ENCODE measurements at regions not wholly inside any gene's neighbourhood (a gene's known extent, or its start where the extent isn't known, plus 50 kb on each side); places are given as distances from the start of the nearest gene placed in this dataset.
"Not testable (repeated sequence)": the region's sequence is repeated elsewhere in the genome, so short reads cannot be mapped to it uniquely, and the experiment has no call there.

DNA sequence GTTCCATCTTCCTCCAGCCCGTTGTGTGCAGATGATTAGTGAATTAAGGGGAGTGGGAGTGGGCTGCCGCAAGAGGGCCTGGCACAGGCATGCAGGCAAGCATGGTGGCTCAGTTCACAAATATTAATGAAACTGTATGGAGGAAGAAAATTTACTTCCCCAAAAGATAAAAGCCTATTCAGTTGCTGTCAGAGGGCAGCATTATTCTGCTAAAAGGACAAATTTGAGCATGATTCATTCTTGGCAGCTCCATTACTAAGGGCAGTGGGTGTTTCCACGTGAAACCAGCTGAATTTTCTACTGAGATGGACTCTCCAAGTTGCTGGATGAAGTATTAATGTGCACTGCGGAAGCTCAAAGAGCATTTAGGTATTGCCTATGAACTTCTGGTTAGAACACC is 90.9 kb upstream of the WDR11 start:
- no peak for DNase-seq

DNA sequence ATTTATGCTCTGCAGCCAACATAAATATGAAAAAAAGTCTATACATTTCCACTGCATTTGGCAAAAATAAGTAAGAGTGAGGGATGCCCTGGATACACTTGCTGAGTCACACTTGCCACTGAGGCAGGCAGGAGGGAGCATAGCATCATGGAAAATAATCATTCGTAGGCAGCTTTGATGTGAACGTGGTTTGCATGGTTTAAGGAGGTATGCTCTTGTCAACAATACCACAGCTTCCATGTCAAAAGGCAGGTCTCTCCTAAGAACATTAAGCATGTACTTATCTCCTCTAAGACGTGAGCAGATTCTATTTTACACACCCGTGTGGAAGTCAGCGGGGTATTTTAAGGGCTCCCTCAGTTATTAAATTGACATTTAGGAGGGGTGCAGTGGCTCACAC is 89.2 kb upstream of the WDR11 start:
- DNase-seq: no peak

DNA sequence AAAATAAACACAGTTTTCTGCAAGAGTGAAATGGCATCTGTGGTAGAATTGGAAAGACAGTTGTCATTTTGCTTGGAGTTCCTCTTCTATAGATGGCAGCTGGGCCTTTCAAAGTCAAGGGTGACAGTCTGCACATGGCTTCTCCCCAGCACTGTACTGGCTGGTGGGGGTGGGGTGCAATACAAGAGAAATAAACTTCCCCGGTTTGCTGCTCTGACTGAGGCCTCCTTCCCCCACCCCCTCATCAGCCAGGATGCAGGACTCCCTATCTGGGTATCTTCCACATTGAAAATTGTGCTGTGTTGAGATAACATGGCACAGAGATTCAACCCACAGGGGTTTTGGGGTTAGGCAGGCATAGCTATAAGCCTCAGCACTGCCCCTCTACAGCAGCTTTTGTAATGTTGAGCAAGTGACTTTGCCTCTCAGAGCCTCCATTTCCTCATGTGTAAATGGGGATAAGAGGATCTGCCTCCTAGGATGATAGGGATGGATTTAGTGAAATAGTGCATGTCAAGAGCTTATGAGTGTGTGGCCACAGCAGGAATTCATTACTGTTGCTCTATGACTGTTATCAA is 85.8 kb upstream of the WDR11 start:
- DNase-seq: no peak

DNA sequence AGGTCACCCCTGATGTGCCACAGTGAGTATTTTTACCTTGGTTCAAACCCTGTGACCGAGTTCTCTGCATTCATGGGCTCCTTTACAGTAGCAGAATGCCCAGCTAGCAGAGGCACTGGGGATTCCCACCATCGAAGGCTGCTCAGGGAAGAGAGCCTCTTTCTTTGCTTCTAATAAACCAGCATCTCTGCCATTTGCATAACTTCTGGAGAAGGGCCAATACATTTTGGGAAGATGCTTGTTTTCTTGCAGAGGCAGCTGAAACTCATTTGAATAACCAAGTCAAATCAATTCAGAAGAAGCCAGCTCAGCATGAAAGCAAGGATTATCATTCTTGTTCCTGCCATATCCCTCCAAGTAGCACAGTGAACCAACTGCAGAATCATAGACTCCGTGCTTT is 82.9 kb upstream of the WDR11 start:
- DNase-seq: no peak

DNA sequence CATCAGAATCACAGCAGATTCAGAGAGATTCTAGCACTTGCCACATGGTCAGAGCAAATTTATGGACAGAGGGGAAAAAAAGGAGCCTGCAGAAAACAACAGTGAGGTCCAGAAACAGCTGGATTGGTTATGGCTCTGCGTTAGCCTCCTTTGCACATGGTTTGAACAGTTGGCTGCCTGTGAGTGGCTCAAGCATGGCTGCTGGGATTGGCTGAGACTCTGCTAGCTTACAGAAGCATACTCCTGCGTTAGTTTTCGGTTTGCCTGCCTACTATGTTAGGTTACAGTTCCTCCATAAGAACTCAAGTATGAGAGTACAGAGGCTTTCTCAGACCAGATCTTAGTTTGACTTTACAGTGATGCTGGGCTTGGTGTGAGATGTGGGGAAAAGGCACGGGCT is 80.7 kb upstream of the WDR11 start:
- DNase-seq: no peak

DNA sequence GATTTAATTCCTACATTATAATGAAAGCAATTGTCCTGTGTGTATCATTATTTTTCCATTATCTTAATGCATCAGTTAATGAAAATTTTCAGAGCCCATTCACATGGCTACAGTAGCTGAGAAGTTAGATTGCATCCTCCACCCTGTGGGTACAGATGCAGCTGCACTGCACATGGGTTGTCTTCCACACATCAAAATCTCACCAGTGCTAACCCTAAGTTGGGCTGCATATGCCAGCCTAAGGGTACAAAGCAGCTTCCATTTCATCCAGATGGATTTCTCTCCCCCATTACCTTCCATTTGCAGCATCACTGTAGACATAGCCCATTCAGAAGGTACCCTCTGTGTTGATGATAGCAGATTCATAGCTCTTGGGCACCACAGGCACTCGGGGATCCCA is 74.7 kb upstream of the WDR11 start:
- no peak for DNase-seq

DNA sequence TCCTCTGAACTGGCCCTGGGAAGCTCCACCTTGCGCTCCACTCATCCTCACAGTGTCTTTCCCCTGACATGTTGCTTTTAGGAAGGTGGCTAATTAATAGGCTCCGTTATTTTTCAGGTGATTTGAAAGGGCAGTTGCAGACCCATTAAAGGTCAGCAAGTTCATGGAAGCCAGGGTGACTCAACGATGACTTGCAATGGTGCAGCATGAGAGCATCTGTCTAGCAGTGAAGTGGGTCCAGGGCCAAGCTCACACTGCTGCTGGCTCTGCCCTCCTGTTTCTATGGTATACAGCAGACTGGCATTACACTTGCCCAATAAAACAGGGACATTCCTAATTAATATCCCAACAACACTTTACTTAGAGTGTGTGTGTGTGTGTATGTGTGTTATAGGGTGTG is 68.8 kb upstream of the WDR11 start:
- DNase-seq: no peak

DNA sequence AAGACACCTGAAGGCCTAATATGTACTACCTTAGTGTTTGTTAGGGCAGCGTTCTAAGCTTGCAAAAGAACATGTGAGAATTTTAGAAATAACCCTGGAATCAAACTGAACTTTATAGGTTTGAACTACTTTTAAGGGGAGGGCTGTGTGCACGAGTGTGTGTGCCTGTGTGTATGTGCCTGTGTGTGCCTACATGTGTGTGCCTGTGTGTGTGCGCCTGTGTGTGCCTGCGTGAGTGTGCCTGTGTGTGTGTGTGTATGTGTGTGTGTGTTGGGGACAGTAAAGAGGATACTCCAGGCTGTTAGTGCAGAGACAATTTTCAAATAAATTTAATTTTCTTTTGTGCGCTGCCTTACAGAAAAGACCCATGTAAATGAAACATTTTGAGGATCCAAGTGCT is 68.1 kb upstream of the WDR11 start:
- no peak for DNase-seq

DNA sequence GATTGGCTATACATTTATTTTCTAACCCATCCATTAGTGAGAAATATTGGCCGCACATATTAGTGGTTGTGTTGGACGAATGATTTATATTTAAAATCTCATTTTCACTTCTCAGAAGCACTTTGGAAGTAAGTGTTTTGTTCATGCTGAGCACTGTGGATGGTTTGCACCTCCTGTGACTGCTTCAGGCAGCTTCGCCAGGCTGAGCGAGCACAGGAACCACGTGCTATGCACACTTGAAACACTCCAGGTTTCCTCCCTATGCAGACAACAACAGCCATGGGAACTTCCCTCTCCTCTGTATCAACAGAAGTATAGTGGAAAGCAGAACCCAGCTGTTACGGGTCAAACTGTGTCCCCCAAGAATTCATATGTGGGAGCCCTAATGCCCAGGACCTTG is 67.3 kb upstream of the WDR11 start:
- no peak for DNase-seq

DNA sequence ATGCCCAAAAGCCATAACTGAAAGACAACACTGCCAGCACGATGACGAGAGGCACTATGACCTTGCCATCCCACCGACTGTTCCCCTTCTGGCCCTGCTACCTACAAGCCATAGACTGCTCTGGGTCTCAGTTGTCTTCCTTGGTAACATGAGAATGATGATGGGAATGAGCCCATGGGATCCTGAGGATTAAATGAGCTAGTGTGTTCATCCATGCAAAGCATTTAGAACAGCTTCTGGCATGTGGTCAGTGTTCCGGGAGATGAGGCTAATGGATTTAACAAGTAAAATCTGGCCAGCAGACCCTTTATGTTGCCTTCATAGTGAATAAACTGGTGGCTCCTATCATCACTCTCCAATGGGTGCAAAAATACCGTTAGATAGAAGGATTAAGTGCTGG is 62.4 kb upstream of the WDR11 start:
- DNase-seq: no peak

DNA sequence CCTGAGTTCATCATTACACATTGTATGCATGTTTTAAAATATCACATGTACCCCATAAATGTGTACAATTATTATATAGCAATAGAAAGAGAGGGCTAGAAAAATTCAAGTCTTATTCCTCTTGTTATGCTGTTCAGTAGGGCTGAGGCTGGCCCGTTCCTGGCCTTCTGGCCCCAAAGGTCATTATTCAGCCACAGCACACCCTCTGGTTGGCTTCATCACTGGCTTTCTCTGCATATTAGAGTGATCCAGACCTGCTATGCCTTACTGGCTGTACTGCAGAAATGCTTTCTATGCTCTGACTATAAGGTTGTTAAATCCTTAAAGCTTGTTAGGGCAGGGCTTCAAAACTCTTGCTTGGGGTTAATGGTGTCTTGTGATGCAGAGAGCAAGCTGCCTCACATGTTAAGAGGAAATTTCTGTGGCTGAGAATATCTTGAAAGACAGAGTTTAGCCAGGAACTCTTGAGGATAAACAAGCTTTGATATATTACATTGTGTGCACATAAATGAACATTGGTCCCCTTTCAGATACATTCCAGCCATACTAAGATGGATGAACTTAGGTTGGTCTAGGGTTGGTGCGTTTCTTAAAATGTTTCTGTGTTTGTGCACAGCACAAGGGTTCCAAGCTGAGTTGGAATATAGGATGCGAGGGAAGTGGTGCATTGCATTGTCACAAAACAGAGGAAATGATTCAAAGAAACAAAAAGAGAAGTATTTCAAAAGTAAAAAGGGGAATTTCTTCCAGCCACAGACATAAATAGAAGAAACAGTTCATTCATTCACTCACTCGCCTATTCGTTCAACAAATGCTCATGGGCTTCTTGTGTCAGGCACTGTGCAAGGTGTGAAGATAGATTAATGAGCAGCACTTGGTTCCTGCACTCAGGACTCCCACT is 61.6 kb upstream of the WDR11 start:
- no peak for DNase-seq

DNA sequence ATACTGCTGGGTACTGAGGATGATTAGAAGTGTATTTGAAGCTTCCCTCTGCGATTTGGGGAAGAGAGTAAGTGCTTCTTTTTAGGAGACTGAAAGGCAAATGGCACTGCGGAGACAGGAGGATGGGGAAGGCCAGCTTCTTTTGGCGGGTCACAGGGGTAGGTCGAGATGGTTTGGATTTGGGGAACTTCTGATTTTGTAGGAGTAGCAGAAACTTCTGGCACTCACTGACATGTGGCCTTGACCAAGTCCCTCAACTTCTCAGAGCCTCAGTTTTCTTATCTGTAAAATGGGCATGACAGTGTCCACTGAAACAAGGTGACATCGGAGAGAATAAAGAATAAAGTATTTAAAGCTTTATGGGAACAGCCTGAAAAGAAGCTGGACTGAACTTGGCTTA is 59.8 kb upstream of the WDR11 start:
- no peak for DNase-seq

DNA sequence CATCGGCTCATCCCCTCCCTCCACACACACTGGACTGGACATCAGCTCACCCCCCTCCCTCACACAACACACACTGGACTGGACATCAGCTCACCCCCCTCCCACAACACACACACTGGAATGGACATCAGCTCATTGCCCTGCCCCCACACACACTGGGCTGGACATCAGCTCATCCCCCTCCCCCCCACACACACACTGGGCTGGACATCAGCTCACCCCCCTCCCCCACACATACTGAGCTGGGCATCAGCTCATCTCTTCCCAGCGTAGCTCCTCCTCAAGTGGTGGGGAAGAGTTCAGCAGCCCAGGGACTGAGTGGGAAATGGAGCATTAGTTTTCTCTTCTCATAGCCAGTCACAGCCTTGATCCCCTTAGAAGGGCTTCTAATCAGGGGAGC is 58.1 kb upstream of the WDR11 start:
- no peak for DNase-seq

DNA sequence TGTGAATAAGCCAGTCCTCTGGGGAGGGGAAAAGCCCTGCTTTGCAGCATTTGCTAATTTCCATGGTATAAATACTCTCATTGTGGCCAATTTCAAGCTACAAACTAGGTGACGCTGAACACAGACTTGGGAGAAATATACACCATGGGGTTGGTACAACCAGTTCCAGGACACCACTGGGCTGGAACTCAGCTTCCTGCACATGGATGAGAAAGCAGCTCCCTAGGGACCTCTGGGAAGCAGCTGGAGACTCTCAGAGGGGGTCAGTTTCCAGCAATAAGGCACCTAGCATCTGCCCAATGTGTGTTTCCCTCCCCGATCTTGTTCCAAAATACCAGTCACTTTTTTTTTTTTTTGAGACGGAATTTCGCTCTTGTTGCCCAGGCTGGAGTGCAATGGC is 56.8 kb upstream of the WDR11 start:
- DNase-seq: no peak

DNA sequence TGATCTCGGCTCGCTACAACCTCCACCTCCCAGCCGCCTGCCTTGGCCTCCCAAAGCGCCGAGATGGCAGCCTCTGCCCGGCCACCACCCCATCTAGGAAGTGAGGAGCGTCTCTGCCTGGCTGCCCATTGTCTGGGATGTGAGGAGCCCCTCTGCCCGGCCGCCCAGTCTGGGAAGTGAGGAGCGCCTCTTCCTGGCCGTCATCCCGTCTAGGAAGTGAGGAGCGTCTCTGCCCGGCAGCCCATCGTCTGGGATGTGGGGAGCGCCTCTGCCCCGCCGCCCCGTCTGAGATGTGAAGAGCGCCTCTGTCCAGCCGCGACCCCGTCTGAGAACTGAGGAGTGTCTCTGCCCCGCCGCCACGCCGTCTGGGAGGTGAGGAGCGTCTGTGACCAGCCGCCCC is 52.9 kb upstream of the WDR11 start:
- DNase-seq: not testable (repeated sequence)

DNA sequence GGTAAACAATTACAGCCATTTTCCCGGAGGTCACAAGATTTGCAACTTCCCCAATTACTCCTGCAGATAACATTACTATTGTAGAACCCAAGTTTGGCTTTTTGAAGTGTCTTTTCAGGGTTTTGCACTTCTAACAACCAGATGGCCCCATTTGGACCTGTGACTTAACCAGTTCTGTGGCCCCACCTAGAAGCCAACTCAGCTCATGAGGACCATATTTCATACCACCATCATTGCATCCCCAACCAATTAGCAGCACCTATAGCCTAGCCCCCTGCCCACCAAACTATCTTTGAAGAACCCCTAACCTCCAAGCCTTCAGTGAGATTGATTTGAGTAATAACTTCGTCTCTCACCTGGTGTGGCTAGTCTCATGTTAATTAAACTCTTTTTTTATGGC is 51.3 kb upstream of the WDR11 start:
- DNase-seq: no peak

DNA sequence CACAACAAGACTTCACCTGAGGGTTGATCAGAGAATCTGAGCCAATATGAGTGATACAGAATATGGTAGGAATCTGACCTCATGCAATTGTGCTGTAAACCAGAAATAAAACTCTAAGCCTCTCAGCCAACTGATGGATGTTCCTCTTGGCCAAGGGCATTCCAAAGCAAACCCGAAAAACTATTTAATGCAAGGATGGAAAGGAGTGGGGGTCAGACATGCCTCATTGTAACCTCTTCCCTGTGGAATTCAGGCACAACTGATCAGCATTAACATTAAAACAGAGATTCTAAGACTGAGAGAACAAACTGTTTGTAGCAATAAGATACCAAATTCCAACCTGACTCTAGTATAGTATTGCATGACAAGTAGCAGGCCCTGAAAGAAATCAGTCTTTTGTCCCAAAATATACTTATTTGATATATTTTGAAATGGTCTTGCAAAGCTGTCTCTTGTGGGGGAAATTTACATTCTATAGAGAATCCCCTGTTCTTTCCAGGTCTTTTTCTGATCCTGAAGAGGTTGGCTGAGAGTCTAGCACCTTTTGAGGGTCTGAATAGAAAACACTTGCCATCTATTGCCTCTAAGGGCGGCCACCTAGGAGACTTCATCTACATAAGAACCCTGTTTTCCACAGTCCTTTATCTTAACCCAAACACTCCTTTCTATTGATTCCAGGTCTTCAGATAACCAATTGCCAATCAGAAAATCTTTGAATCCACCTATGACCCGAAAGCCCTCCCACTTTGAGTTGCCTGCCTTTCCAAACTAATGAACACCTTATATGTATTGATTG is 50.4 kb upstream of the WDR11 start:
- DNase-seq: no peak

All from fibroblast of skin of scalp (primary cell).